Mesendoderm (in vitro differentiated cells): ENCODE measurements at regions not wholly inside any gene's neighbourhood (a gene's known extent, or its start where the extent isn't known, plus 50 kb on each side); places are given as distances from the start of the nearest gene placed in this dataset.
"Not testable (repeated sequence)": the region's sequence is repeated elsewhere in the genome, so short reads cannot be mapped to it uniquely, and the experiment has no call there.

Experiments used
- DNase-seq: peaks from one replicate; pipeline ENCODE4 v3.0.0; 2013
- H2AK5ac ChIP-seq: 2 replicates; pipeline ENCODE4 v1.6.1; 2013; ENCODE audit warnings: low read length, inconsistent platforms
- H2BK120ac ChIP-seq: 2 replicates; pipeline ENCODE4 v1.6.1; 2013; ENCODE audit warnings: low read depth, mild to moderate bottlenecking, low read length, moderate library complexity, mixed read lengths
- H2BK15ac ChIP-seq: replicated peaks from 2 replicates; pipeline ENCODE4 v1.6.1; 2013; ENCODE audit warnings: low read depth, mild to moderate bottlenecking, moderate library complexity
- H2BK5ac ChIP-seq: 2 replicates; pipeline ENCODE4 v1.6.1; 2013; ENCODE audit warnings: low read length, inconsistent platforms
- H3K18ac ChIP-seq: 2 replicates; pipeline ENCODE4 v1.6.1; 2013; ENCODE audit warnings: mild to moderate bottlenecking, low read length, mixed read lengths
- H3K23ac ChIP-seq: one replicate; pipeline ENCODE4 v1.6.1; 2013; ENCODE audit warnings: low read length
- H3K27ac ChIP-seq: 2 replicates; pipeline ENCODE4 v1.5.1; 2013; ENCODE audit warnings: low read depth, mild to moderate bottlenecking, inconsistent platforms, low read length, moderate library complexity
- H3K27me3 ChIP-seq: 2 replicates; pipeline ENCODE4 v1.6.1; 2013; ENCODE audit warnings: low read length, control low read depth, mild to moderate bottlenecking, inconsistent platforms; ENCODE audit not compliant: insufficient read depth, poor library complexity
- H3K36me3 ChIP-seq: 2 replicates; pipeline ENCODE4 v1.6.1; 2013; ENCODE audit warnings: low read length, inconsistent platforms; ENCODE audit not compliant: control insufficient read depth, insufficient read depth
- H3K4ac ChIP-seq: one replicate; pipeline ENCODE4 v1.6.1; 2013; ENCODE audit warnings: low read depth, mild to moderate bottlenecking, low read length, moderate library complexity
- H3K4me1 ChIP-seq: 2 replicates; pipeline ENCODE4 v1.6.1; 2013; ENCODE audit warnings: low read depth, low read length, inconsistent platforms; ENCODE audit not compliant: control insufficient read depth
- H3K4me2 ChIP-seq: 2 replicates; pipeline ENCODE4 v1.6.1; 2013; ENCODE audit warnings: low read length
- H3K4me3 ChIP-seq: 2 replicates; pipeline ENCODE4 v1.5.1; 2013; ENCODE audit warnings: mild to moderate bottlenecking, low read length
- H3K56ac ChIP-seq: one replicate; pipeline ENCODE4 v1.6.1; 2013; ENCODE audit warnings: low read length
- H3K79me1 ChIP-seq: 2 replicates; pipeline ENCODE4 v1.6.1; 2013; ENCODE audit warnings: low read length, inconsistent platforms
- H3K79me2 ChIP-seq: 2 replicates; pipeline ENCODE4 v1.6.1; 2013; ENCODE audit warnings: mild to moderate bottlenecking, low read length; ENCODE audit not compliant: control insufficient read depth, insufficient read depth
- H3K9ac ChIP-seq: 2 replicates; pipeline ENCODE4 v1.6.1; 2013; ENCODE audit warnings: low read length, inconsistent platforms
- H4K5ac ChIP-seq: one replicate; pipeline ENCODE4 v1.6.1; 2013; ENCODE audit warnings: low read length
- H4K8ac ChIP-seq: one replicate; pipeline ENCODE4 v1.6.1; 2013; ENCODE audit warnings: low read depth, mild to moderate bottlenecking, control low read depth, low read length, moderate library complexity
- WGBS: extraction: QIAGEN DNeasy Blood & Tissue Kit; methylation state at CpG from one replicate; pipeline ENCODE4 v1.1.7; 2013; ENCODE audit warnings: low lambda C conversion rate, missing lambda C conversion rate; ENCODE audit not compliant: insufficient coverage; ENCODE audit errors: extremely low coverage; 5-methylcytosine and 5-hydroxymethylcytosine counted together

DNA sequence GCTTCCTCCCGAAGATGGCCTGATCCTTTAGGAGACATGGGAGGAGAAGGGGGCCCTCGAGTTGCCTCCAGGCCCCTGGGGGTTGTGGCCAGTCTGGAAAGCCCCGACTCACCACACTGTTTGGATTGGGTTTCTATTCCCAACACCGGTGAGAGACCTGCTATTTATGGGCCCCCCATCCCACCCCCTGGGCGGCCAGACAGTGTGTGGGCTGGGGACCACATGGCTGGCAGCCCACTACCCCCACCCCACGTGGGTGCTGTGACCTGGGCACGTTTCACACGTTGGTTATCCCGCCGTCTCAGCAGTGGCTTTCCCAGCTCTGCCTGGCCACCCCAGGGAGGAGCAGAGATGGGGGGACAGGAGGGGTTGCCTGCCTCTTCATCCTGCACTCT, 116.1 kb downstream of the VEGFA start:
- Histone ChIP-seq H3K79me2 (no peaks in the 10 kb centered on the region), H3K36me3 (no peaks in the 10 kb centered on the region), H4K5ac (no peak overlapping the region), H3K4ac (no peak overlapping the region), H3K18ac (no peak overlapping the region), H2BK120ac (no peak overlapping the region), H3K27me3 (no peaks in the 10 kb centered on the region), H3K4me2 (no peak overlapping the region), H2BK15ac (no peak overlapping the region), H3K4me1 (peaks cover 7% of the 10 kb centered on the region), H3K4me3 (no peak overlapping the region), H4K8ac (no peak overlapping the region), H3K56ac (no peak overlapping the region), H3K23ac (no peak overlapping the region), H3K27ac (no peak overlapping the region), H3K79me1 (no peaks in the 10 kb centered on the region), H2AK5ac (no peak overlapping the region), H3K9ac (no peak overlapping the region), H2BK5ac (no peak overlapping the region)
- no peak for DNase-seq
- no CpG with 5 or more reads among the region's 10 CpGs for WGBS

DNA sequence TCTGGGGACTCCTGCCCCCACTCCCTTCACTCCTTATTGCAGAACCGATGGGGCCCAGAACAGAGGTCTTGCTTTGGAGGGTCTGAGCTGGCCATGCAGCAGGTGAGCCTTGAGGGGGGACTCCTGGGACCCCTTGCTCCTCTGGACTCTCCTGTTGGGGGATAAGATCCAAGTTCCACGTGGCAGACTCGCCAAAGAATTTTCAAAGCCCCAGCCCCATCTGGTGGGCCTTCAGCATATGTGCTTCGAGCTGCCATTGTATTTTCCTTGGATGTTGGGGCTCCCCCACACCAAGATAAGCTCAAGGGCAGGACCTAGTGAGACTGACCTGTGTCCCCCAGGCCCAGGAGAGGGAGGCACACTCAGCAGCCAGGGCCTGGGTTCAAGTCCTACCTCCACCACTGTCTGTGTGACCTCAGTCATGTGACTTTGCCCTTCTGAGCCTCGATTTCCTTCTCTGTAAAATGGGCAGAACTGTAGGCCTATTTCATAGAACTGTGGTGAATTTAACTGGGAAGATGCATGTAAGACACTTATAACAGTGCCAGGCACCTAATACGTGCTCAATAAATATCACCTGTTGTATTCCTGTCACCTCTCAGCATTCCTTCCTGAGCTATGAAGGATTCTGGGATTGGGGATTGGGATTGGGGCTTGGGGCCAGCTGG, 115.5 kb downstream of the VEGFA start:
- Histone ChIP-seq H3K27ac (no peak overlapping the region), H3K4ac (no peak overlapping the region), H3K79me1 (no peaks in the 10 kb centered on the region), H3K9ac (no peak overlapping the region), H3K36me3 (no peaks in the 10 kb centered on the region), H3K4me2 (no peak overlapping the region), H4K5ac (no peak overlapping the region), H3K79me2 (no peaks in the 10 kb centered on the region), H2BK120ac (no peak overlapping the region), H3K18ac (no peak overlapping the region), H2AK5ac (no peak overlapping the region), H3K23ac (no peak overlapping the region), H2BK15ac (no peak overlapping the region), H4K8ac (no peak overlapping the region), H3K4me3 (no peak overlapping the region), H3K27me3 (no peaks in the 10 kb centered on the region), H2BK5ac (no peak overlapping the region), H3K56ac (no peak overlapping the region), H3K4me1 (peaks cover 7% of the 10 kb centered on the region)
- WGBS: no CpG with 5 or more reads among the region's 6 CpGs
- no peak for DNase-seq

DNA sequence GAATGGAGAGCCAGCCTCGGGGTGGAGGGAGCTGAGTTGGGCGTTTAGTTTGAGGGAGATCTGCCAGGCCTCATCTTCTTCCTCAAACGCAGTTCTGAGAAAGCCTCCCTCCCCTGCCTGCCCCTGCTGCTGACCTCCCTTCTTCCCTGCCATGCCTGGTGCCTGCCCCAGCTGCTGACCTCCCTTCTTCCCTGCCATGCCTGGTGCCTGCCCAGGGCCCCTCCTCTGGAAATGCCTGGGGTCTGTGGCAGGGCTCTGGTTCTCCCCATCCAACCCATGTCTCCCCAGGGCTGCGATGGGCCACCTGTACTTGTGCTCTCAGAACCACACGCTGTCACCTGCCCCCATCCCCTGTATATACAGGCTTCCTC, 114.6 kb downstream of the VEGFA start:
- no peaks in the 10 kb centered on the region for H3K79me2 ChIP-seq
- no CpG with 5 or more reads among the region's 5 CpGs for WGBS
- no peak overlapping the region for H2BK5ac ChIP-seq
- H3K9ac ChIP-seq: no peak overlapping the region
- no peak overlapping the region for H3K18ac ChIP-seq
- H3K27me3 ChIP-seq: no peaks in the 10 kb centered on the region
- no peak overlapping the region for H3K27ac ChIP-seq
- H3K4me3 ChIP-seq: no peak overlapping the region
- no peak overlapping the region for H3K4ac ChIP-seq
- no peak overlapping the region for H3K4me2 ChIP-seq
- no peak overlapping the region for H4K8ac ChIP-seq
- no peak overlapping the region for H2AK5ac ChIP-seq
- no peak overlapping the region for H2BK15ac ChIP-seq
- H3K4me1 ChIP-seq: peaks cover 7% of the 10 kb centered on the region
- no peak for DNase-seq
- no peaks in the 10 kb centered on the region for H3K36me3 ChIP-seq
- H3K79me1 ChIP-seq: no peaks in the 10 kb centered on the region
- H4K5ac ChIP-seq: no peak overlapping the region
- H3K23ac ChIP-seq: no peak overlapping the region
- no peak overlapping the region for H2BK120ac ChIP-seq
- no peak overlapping the region for H3K56ac ChIP-seq

DNA sequence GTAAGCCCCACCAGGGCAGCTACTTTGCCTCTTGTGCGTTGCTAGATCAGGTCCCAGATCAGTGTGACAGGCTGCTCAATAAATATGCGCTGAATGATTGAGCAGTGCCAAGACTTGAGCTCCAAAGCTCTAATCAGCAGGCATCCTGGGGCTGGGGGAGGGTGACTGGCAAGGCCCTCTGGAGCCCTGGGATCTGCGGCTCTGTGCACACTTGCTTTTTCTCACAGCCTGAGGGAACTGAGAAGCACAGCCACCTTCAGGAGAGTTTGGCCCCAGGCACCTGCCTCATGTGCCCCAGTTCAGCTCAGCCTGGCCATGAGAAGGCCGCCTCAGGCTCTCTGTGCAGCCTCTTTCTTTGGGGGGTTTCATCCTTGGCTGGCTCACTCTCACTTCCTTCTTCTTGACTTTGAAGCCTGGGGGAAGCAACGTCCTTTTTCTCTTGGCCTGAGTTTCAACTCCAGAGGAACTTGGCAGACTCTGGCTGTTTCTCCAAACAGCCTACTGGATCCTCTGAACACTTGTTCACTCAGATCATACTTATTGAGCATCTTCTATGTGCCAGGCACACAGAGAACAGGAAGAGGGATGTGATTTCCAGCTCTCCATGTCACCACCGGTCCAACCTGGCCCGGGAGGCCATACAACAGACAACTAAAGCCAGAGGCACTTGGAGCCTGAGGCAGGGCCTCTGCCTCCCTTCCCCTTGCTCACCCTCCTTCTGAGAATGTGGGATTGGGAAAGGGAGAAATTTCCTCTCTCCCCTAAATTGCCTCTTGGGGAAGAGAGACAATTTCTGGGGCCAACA, 114.0 kb downstream of the VEGFA start:
- Histone ChIP-seq H4K5ac (no peak overlapping the region), H3K27me3 (no peaks in the 10 kb centered on the region), H3K36me3 (no peaks in the 10 kb centered on the region), H4K8ac (no peak overlapping the region), H2AK5ac (no peak overlapping the region), H3K27ac (no peak overlapping the region), H2BK5ac (no peak overlapping the region), H2BK15ac (no peak overlapping the region), H3K79me1 (no peaks in the 10 kb centered on the region), H3K18ac (no peak overlapping the region), H3K56ac (no peak overlapping the region), H3K9ac (no peak overlapping the region), H3K4ac (no peak overlapping the region), H3K4me2 (no peak overlapping the region), H3K4me3 (no peak overlapping the region), H3K4me1 (peaks cover 7% of the 10 kb centered on the region), H3K79me2 (no peaks in the 10 kb centered on the region), H3K23ac (no peak overlapping the region), H2BK120ac (no peak overlapping the region)
- no peak for DNase-seq
- WGBS: no CpG with 5 or more reads among the region's 7 CpGs

DNA sequence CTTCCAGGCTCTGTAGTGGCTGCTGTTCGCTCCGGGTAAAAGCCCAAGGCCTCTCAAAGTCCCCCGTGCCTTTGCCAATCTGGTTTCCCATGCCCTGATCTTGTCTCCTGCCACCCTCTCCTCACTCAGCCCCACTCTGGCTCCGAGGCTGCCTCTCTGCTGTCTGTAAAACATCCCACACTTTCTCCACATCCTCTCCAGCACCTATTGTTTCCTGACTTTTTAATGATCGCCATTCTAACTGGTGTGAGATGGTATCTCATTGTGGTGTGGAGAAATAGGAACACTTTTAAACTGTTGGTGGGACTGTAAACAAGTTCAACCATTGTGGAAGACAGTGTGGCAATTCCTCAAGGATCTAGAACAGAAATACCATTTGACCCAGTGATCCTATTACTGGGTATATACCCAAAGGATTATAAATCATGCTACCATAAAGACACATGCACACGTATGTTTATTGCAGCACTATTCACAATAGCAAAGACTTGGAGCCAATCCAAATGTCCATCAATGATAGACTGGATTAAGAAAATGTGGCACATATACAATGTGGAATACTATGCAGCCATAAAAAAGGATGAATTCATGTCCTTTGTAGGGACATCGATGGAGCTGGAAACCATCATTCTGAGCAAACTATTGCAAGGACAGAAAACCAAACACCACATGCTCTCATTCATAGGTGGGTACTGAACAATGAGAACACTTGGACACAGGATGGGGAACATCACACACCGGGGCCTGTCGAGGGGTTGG, 112.9 kb downstream of the VEGFA start:
- not testable (repeated sequence) for H3K18ac ChIP-seq, H3K23ac ChIP-seq, H3K79me1 ChIP-seq, H3K56ac ChIP-seq, H4K8ac ChIP-seq, H2BK5ac ChIP-seq, H2BK15ac ChIP-seq, H4K5ac ChIP-seq, H3K4me1 ChIP-seq, H3K4me3 ChIP-seq, H3K27ac ChIP-seq, H3K9ac ChIP-seq, H3K27me3 ChIP-seq, H2AK5ac ChIP-seq, H2BK120ac ChIP-seq, DNase-seq, H3K79me2 ChIP-seq, H3K4me2 ChIP-seq, H3K36me3 ChIP-seq, H3K4ac ChIP-seq
- no CpG with 5 or more reads among the region's 9 CpGs for WGBS
